H9 (cell line): ENCODE measurements at regions not wholly inside any gene's neighbourhood (a gene's known extent, or its start where the extent isn't known, plus 50 kb on each side); places are given as distances from the start of the nearest gene placed in this dataset.

Source experiments
- DNase-seq: peaks from one replicate; pipeline ENCODE4 v3.0.0-alpha.2; 2017
- H2AFZ ChIP-seq: one replicate; pipeline ENCODE4 v1.6.1; 2013; ENCODE audit warnings: mild to moderate bottlenecking, low read length, control low read depth, moderate library complexity
- H2AK5ac ChIP-seq: 2 replicates; pipeline ENCODE4 v1.6.1; 2013; ENCODE audit warnings: low read length, control low read depth, mixed read lengths; ENCODE audit not compliant: insufficient read length
- H2BK120ac ChIP-seq: one replicate; pipeline ENCODE4 v1.6.1; 2013; ENCODE audit warnings: low read depth, mild to moderate bottlenecking, low read length, control low read depth, inconsistent platforms; ENCODE audit not compliant: poor library complexity, severe bottlenecking
- H2BK12ac ChIP-seq: 2 replicates; pipeline ENCODE4 v1.6.1; 2013; ENCODE audit warnings: low read length, control low read depth, mixed read lengths, low read depth; ENCODE audit not compliant: insufficient read length
- H2BK15ac ChIP-seq: 2 replicates; pipeline ENCODE4 v1.6.1; 2013; ENCODE audit warnings: low read depth, low read length, control low read depth
- H2BK20ac ChIP-seq: one replicate; pipeline ENCODE4 v1.6.1; 2013; ENCODE audit warnings: low read depth, mild to moderate bottlenecking, low read length, control low read depth, inconsistent platforms; ENCODE audit not compliant: poor library complexity, severe bottlenecking
- H2BK5ac ChIP-seq: 2 replicates; pipeline ENCODE4 v1.6.1; 2013; ENCODE audit warnings: low read length, control low read depth, mixed read lengths; ENCODE audit not compliant: insufficient read length
- H3K14ac ChIP-seq: 2 replicates; pipeline ENCODE4 v1.6.1; 2013; ENCODE audit warnings: low read length, control low read depth; ENCODE audit not compliant: insufficient read depth
- H3K18ac ChIP-seq: 2 replicates; pipeline ENCODE4 v1.6.1; 2013; ENCODE audit warnings: low read depth, mild to moderate bottlenecking, mixed read lengths, low read length, control low read depth; ENCODE audit not compliant: insufficient read length
- H3K23ac ChIP-seq: 2 replicates; pipeline ENCODE4 v1.6.1; 2013; ENCODE audit warnings: low read length, control low read depth, mixed read lengths, low read depth; ENCODE audit not compliant: insufficient read length
- H3K23me2 ChIP-seq: 2 replicates; pipeline ENCODE4 v1.6.1; 2013; ENCODE audit warnings: low read depth, mild to moderate bottlenecking, mixed read lengths, low read length, control low read depth; ENCODE audit not compliant: insufficient read length, poor library complexity, severe bottlenecking
- H3K27ac ChIP-seq: 2 replicates; pipeline ENCODE4 v1.5.1; 2013; ENCODE audit warnings: low read length, control low read depth, mixed read lengths, low read depth; ENCODE audit not compliant: insufficient read length
- H3K27me3 ChIP-seq: 2 replicates; pipeline ENCODE4 v1.6.1; 2013; ENCODE audit warnings: low read length, control low read depth, inconsistent platforms; ENCODE audit not compliant: insufficient read depth
- H3K4ac ChIP-seq: 2 replicates; pipeline ENCODE4 v1.6.1; 2013; ENCODE audit warnings: low read depth, mild to moderate bottlenecking, control low read depth, inconsistent platforms, low read length, moderate library complexity
- H3K4me1 ChIP-seq: 2 replicates; pipeline ENCODE4 v1.6.1; 2013; ENCODE audit warnings: low read length, control low read depth, inconsistent platforms; ENCODE audit not compliant: insufficient read depth
- H3K4me2 ChIP-seq: 2 replicates; pipeline ENCODE4 v1.6.1; 2013; ENCODE audit warnings: low read length, control low read depth, mixed read lengths; ENCODE audit not compliant: insufficient read length, insufficient read depth
- H3K56ac ChIP-seq: 2 replicates; pipeline ENCODE4 v1.6.1; 2013; ENCODE audit warnings: low read depth, mild to moderate bottlenecking, mixed read lengths, low read length, control low read depth; ENCODE audit not compliant: insufficient read length
- H3K79me1 ChIP-seq: 2 replicates; pipeline ENCODE4 v1.6.1; 2013; ENCODE audit warnings: low read depth, mild to moderate bottlenecking, moderate library complexity, low read length, control low read depth, inconsistent platforms; ENCODE audit not compliant: insufficient read depth, poor library complexity, severe bottlenecking
- H3K79me2 ChIP-seq: 2 replicates; pipeline ENCODE4 v1.6.1; 2013; ENCODE audit warnings: low read length, control low read depth, inconsistent platforms; ENCODE audit not compliant: insufficient read depth
- H3K9ac ChIP-seq: 2 replicates; pipeline ENCODE4 v1.6.1; 2013; ENCODE audit warnings: low read length, control low read depth, mixed read lengths; ENCODE audit not compliant: insufficient read length; ENCODE audit errors: extremely low read depth
- H3K9me3 ChIP-seq: one replicate; pipeline ENCODE4 v1.6.1; 2013; ENCODE audit warnings: low read depth, low read length, inconsistent platforms; ENCODE audit not compliant: control insufficient read depth
- H3T11ph ChIP-seq: one replicate; pipeline ENCODE4 v1.6.1; 2013; ENCODE audit warnings: mild to moderate bottlenecking, low read length, control low read depth, inconsistent platforms
- H4K20me1 ChIP-seq: one replicate; pipeline ENCODE4 v1.6.1; 2013; ENCODE audit not compliant: control insufficient read depth, insufficient read length, insufficient read depth
- H4K5ac ChIP-seq: 2 replicates; pipeline ENCODE4 v1.6.1; 2013; ENCODE audit warnings: low read depth, mild to moderate bottlenecking, mixed read lengths, low read length, control low read depth; ENCODE audit not compliant: insufficient read length
- H4K8ac ChIP-seq: replicated peaks from 2 replicates; pipeline ENCODE4 v1.6.1; 2013; ENCODE audit warnings: low read length, control low read depth, mixed read lengths, low read depth; ENCODE audit not compliant: insufficient read length
- H4K91ac ChIP-seq: 2 replicates; pipeline ENCODE4 v1.6.1; 2013; ENCODE audit warnings: low read depth, mild to moderate bottlenecking, moderate library complexity, mixed read lengths, low read length, control low read depth; ENCODE audit not compliant: insufficient read length
- H3K27ac Mint-ChIP-seq, 3 experiments: 2 replicates in 2 of 3; 3 replicates in 1 of 3; pipeline ENCODE4 v1.8.0; 2020 to 2021; ENCODE audit warnings: mixed read lengths in 3 of 3, mild to moderate bottlenecking in 1 of 3, moderate library complexity in 1 of 3
- H3K27me3 Mint-ChIP-seq: 2 replicates; pipeline ENCODE4 v1.8.0; 2021; ENCODE audit warnings: low read depth, mild to moderate bottlenecking, moderate library complexity, mixed read lengths
- H3K36me3 Mint-ChIP-seq, 3 experiments: 2 replicates in 2 of 3; 3 replicates in 1 of 3; pipeline ENCODE4 v1.8.0; 2020 to 2021; ENCODE audit warnings: low read depth in 3 of 3, mixed read lengths in 3 of 3; ENCODE audit not compliant: insufficient read depth in 1 of 3
- H3K4me1 Mint-ChIP-seq, 2 experiments: 2 replicates each; pipeline ENCODE4 v1.8.0; 2020; ENCODE audit warnings: mixed read lengths in 2 of 2
- H3K4me3 Mint-ChIP-seq, 2 experiments: 2 replicates in 1 of 2; 3 replicates in 1 of 2; pipeline ENCODE4 v1.8.0; 2020 to 2021; ENCODE audit warnings: mild to moderate bottlenecking in 2 of 2, mixed read lengths in 2 of 2, moderate library complexity in 1 of 2
- H3K9me3 Mint-ChIP-seq, 2 experiments: 2 replicates in 1 of 2; 3 replicates in 1 of 2; pipeline ENCODE4 v1.8.0; 2020; ENCODE audit warnings: mild to moderate bottlenecking in 2 of 2, mixed read lengths in 2 of 2, moderate library complexity in 1 of 2
- WGBS: extraction: QIAGEN DNeasy Blood & Tissue Kit; methylation state at CpG from one replicate; pipeline ENCODE4 v1.1.7; 2013; ENCODE audit warnings: missing lambda C conversion rate, low lambda C conversion rate, mixed read lengths; ENCODE audit not compliant: insufficient read length; ENCODE audit errors: extremely low coverage; 5-methylcytosine and 5-hydroxymethylcytosine counted together
- TF ChIP-seq, protein P1 (sequence below): fragments of 200-600 bp; sonication (generic); conservative IDR thresholded peaks from 3 replicates; pipeline ENCODE4 v1.8.0; 2021; ENCODE audit warnings: antibody characterized with exemption, mild to moderate bottlenecking

DNA sequence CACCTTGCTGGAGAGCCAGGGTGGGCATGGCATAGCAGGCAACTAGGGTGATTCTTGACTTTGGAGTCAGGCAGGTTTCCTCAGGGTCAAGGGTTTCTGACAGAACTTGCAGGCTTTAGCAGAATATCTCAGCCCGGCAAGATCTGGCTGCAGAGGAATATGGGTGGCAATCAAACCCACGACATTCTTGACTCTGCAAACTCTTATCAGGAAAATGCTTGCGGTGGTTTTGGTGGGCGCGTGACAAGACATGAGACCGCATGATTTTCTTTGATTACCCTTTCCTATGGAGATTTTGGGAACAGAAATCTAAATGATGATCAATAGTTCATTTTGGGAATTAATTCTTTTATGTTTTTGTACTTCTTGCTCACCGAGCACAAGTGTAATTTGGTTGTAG lies 449.5 kb downstream of the VRK1 start:
- Histone ChIP-seq H2BK15ac (no peak overlapping the region), H2AFZ (no peak overlapping the region), H2BK5ac (no peak overlapping the region), H3K14ac (no peak overlapping the region), H4K5ac (no peak overlapping the region), H4K91ac (no peak overlapping the region), H2BK12ac (no peak overlapping the region), H3K79me2 (no peaks in the 10 kb centered on the region), H3K27me3 (no peaks in the 10 kb centered on the region), H3K18ac (no peak overlapping the region), H3K4ac (no peak overlapping the region), H3K23ac (no peak overlapping the region), H3K9me3 (no peaks in the 10 kb centered on the region), H2BK120ac (no peak overlapping the region), H3K4me2 (no peak overlapping the region), H3K9ac (no peak overlapping the region), H2AK5ac (no peak overlapping the region), H3K23me2 (no peaks in the 10 kb centered on the region), H3K79me1 (no peaks in the 10 kb centered on the region), H3K27ac (no peak overlapping the region), H3K4me1 (no peaks in the 10 kb centered on the region), H3T11ph (no peak overlapping the region), H3K56ac (no peak overlapping the region), H4K20me1 (no peaks in the 10 kb centered on the region), H2BK20ac (no peak overlapping the region), H4K8ac (no peak overlapping the region)
- Mint-ChIP-seq H3K27ac (no peak overlapping the region), H3K4me3 (no peak overlapping the region), H3K4me1 (peaks cover 5 to 6% of the 10 kb centered on the region in 2 experiments; a peak in 3 of 4 replicates), H3K27me3 (peaks cover 3% of the 10 kb centered on the region), H3K9me3 (no peaks in the 10 kb centered on the region), H3K36me3 (no peaks in the 10 kb centered on the region)
- DNase-seq, result no peak
- no CpG with 5 or more reads among the region's 7 CpGs for WGBS
- TF ChIP-seq, protein P1, sequence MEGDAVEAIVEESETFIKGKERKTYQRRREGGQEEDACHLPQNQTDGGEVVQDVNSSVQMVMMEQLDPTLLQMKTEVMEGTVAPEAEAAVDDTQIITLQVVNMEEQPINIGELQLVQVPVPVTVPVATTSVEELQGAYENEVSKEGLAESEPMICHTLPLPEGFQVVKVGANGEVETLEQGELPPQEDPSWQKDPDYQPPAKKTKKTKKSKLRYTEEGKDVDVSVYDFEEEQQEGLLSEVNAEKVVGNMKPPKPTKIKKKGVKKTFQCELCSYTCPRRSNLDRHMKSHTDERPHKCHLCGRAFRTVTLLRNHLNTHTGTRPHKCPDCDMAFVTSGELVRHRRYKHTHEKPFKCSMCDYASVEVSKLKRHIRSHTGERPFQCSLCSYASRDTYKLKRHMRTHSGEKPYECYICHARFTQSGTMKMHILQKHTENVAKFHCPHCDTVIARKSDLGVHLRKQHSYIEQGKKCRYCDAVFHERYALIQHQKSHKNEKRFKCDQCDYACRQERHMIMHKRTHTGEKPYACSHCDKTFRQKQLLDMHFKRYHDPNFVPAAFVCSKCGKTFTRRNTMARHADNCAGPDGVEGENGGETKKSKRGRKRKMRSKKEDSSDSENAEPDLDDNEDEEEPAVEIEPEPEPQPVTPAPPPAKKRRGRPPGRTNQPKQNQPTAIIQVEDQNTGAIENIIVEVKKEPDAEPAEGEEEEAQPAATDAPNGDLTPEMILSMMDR, result no peak
